NCI-H748 (cell line): ENCODE measurements at regions not wholly inside any gene's neighbourhood (a gene's known extent, or its start where the extent isn't known, plus 50 kb on each side); places are given as distances from the start of the nearest gene placed in this dataset.

Experiments used
- DNase-seq: peaks from one replicate; lab custom pipeline; 2025; ENCODE audit not compliant: unreplicated experiment; lab: John Stamatoyannopoulos, UW

DNA sequence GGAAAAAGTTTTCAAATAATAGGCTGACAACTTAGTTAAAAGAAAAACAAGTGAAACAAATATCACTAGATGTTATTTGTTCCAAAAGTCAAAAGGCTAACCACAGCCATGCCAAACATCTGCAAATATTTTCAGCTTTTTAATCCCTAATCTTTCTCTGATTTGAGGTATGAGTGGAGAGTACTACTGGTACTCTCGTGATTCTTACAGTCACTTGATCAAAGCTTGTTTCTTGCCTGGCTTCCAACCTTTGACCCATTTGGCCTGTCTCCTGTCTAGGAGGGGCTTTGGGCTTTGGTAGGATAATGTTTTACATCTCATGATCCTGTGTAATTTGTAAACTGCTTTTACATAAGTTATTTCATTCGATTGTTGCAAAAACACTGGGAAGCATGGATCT is 301.8 kb upstream of the SORL1-AS1 start:
- DNase-seq = no peak

DNA sequence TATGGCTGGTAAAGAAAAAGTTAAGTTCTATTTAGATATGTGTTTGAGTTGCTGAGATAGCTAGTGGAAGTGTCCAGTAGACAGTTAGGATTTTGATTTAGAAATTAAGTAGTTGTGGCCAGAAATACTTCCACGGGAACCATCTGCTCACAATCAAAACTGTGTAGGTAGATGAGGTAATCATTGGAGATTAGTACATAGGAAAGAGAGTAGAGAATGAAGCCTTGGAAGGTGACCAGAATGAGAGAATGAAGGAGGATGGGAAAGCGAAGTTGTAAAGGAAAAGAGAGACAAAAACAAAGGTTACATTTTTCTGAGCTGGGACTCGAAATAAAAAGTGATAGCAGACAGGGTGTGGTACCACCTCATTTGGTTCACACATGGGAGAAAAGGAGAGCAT is 296.9 kb upstream of the SORL1-AS1 start:
- no peak for DNase-seq

DNA sequence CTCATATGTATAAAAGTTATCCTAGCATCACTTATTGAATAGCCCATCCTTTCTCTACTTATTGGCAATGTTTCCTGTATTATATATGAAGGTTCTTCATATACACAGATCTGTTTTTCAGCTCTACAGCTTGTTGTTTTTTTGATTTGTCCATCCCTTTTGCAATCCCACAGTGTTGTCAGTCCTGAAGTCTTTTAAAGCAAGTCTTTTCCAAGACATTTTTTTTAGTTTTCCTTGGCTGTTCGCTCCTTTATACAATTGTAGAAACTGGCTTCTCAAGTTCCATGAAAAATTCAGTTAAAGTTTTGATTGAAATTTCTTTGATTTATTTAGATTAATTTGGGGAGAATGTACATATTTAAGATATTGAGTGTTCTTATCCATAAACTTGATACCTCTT is 295.3 kb upstream of the SORL1-AS1 start:
- DNase-seq = no peak

DNA sequence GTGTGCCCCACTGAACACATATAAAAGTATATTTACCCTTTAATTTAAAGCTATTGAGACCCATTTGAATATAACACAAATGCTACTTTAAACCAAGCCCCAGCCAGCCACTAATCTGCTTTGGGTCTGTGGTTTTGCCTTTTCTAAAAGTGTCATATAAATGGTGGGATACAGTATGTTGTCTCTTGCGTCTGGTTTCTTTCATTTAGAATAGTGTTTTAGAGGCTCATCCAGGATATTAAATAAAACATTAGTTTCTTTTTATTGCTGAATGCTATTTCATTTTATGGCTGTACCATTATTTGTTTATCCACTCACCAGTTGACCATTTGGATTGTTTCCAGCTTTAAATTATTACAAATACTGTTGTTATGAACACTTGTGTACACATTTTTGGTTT is 290.5 kb upstream of the SORL1-AS1 start:
- DNase-seq = no peak

DNA sequence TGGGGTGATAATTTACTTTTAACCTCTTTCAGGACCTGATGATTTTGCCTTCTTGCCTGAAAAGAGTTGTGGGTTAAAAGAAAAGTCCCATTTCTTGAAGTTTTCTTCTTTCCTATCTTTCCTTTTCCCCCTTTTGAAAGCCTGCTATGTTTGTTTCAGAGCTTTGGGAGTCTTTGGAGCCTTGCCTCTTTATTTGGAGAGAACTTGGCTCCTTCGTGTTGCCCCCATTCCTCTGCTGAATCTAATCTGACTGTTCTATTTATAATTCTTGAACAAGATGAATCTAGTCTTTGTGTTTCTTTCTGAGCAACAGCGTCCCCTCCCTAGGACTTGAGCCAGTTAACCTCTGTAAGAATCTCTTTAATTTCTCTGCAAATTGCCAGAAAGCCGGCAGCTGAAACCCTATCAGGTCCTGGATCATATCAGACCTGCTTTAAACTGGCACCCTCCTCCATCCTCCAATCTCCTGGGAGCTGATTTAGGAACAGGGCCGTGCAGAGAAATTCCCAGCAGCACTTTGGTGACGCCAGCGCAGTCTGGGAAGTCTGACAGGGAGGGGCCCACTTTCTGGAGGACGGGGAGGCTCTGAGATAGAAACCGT is 289.1 kb upstream of the SORL1-AS1 start:
- DNase-seq = no peak

DNA sequence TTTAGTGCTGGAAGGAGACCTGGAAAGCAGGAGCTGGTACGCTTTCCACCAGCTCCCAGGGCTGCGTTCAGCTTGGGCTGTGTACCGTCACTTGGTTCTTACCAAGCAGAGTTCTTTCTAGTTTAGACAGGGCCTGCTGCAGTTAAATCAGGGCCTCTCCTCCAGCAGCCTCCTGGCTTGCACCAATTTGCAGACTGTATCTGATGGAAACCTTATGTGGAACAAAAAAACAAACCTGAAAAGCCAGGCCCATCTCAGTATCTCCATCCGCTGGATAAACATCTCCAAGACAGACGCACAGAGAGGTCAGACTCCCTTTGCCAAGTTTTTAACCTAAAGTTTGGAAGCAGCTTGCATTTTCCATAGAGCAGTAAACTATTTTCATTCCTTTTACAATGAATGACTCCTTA is 288.6 kb upstream of the SORL1-AS1 start:
- DNase-seq = no peak

DNA sequence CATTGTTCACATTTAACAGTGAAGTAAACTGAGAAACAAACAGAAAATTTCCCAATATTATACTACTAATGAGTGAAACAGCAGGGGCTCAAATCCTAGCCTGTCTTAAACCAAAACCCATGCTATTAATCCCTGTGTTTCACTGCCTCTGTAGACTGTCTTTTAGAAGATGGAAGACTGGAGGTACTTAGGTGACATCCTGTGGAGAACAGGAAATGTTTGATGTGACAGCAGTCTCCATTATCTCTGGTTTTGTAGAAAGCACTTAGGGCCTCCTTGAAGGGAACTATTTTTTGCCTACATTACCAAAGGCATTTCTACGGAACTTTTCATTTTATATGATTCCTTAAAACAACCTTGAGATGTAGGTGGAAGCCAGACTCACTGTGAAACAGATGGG is 288.1 kb upstream of the SORL1-AS1 start:
- DNase-seq = no peak

DNA sequence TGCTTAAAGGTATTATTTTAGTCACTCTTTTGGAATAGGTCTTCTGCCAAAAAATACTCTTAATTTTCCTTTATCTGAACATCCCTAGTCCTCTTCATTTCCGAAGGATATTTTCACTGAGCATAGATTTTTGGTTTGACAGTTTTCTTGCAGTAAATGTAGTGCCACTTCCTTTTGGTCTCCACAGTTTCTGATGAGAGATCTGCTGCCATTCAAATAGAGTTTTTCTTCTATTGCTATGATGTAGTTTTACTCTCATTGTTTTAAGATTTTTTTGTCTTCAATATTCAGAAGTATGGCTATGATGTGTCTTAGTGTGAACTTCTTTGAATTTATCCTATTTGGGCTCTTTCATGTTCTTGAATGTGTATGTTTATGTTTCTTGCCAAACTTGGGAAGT is 281.1 kb upstream of the SORL1-AS1 start:
- no peak for DNase-seq

DNA sequence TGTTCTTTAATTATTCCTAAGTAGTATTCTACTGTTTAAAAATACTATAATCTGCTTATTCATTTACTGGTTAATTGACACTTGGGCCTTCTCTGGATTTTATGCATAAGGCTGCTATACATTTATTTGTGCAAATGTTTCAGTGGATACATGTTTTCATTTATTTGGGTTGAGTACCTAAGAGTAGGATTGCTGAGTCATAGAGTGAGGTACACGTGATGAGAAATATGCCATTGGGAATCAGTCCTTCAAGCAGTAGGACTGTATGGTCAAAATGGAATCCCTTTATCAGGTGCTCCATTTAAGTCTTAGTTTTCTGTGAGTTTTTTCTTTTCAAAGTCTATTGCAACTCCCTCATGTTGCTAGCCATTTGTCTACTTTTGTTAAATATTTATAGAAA is 275.2 kb upstream of the SORL1-AS1 start:
- DNase-seq = no peak

DNA sequence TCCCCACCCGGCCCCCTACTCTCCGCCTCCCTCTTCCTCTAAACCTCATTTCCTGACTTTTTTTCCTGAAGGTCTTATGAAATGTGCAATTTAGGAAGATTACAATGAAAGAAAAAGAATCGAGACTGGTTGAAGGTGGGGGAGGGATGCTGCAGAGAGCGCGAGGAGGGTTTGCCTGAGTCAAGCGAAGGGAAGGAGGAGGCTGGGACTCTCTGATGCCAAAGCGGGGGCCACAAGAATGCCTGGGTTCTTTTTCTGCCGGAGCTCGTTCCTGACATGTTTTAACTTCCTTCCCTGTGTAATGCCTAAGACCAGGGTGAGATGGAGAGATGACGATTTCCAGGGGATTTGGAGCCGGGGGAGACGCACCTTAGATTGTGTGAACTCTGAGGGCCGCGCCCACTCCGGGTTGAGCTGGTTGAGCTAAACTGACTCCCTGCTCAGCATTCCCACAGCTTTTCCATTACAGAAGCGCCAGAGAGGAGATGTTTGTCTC is 270.5 kb upstream of the SORL1-AS1 start:
- peak; percentile 38 for DNase-seq

DNA sequence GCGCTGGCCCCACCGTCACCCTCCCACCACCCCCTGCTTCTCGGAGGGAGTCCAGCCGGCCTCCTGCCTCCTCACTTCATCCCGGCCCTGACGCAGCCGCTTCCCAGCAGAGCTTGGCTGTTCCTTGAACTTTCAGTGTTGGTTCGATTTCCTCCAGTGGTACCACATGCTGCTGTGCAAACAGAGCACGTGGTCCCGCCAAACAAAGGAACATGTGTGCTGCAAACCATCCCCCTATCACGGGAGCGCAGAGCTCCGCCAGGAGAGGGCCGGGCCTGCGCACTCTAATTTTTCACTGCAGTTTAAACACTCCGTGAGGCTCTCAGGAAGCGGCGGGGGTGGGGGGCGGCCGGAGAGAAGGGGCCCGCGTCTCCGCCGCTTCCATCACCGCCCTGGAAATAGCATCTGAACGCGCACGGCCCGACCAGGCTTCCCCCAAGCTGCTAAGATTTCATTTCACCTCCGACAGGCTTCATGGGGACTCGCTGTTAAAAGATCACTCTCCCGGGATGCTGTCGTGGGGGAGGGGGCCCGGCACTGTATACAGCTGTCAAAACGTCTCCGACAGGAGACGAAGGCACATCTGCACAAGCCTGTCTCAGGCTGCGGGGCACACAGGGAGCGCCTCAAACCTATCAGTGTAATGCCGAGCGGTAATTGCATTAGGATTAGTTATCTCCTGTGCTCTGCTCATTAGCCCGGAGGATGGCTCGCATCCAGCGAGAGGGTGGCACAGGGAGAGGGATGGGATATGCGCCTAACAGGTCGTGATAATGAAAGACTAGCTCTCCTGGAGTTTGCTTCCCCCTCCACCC is 269.9 kb upstream of the SORL1-AS1 start:
- DNase-seq = peak; percentile 87

DNA sequence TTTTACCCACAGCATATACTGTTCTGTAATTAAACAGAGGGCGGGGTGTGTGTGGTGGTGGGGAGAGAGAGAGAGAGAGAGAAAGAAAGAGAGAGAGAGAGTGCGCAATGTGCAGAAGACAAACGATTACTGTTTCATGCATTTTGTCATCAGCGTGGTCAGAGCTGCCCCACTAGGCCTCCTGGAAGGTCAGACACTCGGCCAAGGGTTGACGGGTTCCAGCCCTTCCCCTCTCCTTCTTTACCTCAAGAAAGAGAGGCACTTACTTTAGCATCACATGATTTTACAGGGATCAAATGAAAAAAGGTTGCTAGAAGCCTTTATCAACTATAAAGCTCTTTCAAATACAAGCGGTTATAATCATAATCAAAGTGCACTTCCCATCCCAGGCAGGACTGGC is 269.2 kb upstream of the SORL1-AS1 start:
- DNase-seq = no peak

DNA sequence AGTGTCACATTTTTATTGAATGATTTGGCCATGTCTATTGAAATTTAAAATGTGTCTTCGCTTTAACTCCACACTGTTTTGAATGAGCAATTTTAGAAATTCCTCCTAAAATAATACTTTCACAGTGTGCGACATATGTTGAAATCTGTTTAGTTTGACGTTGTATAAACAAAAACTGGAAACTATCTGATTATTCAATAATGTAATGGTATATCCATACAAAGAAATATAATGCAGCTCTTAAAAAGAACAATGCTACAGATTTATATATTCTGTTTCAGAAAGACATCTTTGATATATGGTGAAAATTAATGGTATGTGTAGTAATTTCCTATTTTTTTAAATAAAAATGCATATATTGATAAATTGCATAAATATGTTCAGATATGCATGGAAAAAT is 268.7 kb upstream of the SORL1-AS1 start:
- no peak for DNase-seq

DNA sequence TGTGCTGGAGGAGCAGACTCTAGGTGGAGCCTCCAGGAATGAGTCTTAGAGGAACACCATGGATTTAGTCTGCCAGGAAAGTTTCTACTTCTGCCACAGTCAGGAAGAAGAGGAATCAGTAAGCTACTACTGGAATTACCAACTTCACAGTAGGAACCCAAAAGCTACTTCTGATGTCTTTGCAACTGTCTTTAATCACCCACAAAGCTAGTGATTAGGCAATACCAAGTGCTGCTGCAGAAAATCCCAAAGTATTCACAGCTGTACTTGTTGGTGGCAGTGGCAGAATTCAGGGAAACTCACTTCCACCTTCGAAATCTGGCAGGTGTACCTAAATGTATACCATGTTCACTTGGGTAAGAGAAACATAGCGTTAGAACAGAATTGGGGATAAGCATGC is 264.5 kb upstream of the SORL1-AS1 start:
- no peak for DNase-seq

DNA sequence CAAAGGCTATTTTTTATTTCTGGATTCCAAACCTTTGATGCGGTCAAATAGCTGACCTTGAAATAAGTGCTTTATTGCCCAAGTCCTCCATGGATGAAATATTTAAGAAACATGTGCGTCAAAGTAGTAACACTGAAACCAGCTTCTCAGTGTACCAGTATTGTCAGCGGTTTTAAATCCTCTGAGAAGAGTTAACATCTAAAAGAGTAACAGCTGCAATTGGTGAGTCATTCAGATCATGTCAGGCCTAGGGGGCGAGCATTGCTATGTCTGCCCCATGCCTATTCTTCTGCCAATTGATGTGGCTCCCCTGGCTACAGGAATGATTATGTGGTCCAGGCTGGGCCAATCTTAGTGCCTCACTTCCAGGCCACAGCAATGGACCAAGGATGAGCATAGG is 263.3 kb upstream of the SORL1-AS1 start:
- no peak for DNase-seq

DNA sequence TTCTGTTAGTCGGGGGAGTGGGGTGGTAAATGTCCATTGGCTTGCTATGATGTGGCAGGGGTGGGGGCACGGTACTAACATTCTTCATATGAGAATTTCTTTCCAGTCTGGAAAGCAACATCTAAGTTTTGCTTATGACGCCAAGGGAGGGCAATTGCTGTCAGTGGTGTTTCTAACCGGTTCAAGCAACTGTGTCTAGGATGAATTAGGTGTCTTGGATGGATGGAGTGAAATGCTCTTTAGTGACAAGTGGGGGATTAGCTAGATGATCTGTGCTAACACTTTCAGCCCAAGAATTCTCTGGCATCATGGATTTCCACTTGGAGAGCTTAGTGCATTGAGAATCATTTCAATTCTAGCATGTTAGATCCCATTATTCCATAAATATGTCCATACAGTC is 262.6 kb upstream of the SORL1-AS1 start:
- DNase-seq = no peak

DNA sequence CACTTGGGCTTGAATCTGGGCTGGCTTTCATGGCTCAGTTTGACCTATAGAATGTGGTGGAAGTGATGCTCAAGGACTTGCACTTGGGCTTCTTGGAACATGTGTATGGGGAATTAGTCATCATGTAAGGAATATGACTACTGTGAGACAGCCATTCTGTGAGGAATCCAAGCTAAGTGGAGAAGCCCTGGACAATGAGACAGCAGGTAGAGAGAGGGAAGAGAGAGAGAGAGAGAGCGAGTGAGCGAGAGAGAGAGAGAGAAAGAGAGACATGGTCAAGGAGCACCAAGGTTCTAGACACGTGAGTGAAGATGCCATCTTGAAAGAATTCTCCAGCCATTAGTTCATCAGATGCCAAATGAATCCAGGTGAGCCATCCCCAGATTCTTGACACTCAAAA is 261.6 kb upstream of the SORL1-AS1 start:
- DNase-seq = no peak

DNA sequence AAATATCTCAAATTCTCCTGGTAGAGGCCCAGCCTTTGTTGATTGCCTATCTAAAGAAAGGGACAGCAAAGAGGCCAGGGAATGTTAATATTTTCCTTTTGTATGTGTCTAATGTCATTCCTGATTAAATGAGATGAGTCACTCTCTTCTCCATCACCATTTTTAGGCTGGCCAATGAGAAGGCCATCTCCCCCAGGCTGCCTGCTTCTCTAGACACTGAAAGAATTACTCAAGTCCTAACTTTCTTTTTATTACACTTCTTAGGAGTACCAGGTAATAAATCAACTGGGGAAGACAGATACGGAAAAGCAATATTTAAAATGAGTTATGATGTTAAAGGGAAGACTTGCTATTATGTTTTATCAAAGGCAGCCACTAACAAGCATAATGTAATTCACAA is 259.2 kb upstream of the SORL1-AS1 start:
- no peak for DNase-seq

DNA sequence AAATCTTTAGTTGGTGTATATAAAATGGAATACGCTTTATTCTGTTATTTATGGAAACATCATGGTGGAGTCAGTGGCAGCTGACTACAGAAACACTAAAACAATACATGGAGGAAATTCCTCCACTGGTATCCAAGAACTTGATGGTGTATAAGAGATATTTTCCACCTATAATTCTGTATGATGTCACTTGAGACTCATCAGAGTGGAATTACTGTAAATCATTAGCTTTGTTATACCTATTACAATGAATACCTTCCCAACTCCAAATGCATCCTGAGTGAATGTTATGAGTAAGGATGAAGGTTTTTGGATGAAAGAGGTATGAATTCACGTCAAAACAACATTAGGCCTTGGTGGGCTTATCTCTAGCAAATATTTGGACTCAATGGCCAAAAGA is 258.5 kb upstream of the SORL1-AS1 start:
- DNase-seq = no peak

DNA sequence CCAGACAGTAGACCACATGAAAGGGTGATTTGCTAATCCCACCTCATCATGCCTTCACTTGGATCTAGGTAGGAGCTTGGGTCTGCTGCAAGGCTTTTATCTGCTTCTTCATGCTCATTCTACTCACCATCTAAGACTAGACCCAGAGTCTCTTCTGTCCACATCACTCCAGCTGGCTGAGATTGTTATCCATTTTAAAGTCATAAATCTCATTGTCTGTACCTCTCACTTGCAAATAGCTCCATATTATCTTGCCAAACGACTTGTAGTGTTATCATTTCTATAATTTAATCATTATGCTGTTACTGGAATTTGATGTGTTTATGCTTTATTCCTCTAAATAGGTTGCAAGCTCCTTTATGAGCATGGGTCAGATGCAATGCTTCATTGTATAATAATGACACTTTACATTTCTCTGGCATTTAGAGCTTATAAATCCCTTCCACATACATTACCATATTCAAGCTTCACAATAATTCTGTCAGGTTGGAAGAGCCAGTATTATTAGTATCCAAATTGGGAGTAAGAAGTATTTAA is 254.2 kb upstream of the SORL1-AS1 start:
- no peak for DNase-seq

DNA sequence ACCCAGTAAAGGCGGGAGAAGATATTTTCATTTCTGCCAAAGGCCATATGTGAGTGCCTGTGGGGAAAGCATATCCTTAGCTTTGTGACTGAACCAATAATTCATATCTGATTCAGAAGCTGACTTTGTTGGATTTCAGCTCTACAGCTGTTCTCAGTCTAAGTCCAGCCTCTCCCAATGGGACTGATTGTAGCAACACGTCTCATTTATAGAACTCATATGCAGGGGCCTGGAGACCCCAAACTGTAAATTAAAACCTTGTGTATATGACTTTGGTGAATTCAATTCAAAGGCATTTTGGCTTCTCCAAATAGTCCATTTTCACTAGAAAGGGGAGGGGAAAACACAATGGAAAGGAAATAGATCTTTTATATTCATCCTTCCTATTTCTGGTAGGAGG is 250.4 kb upstream of the SORL1-AS1 start:
- no peak for DNase-seq

DNA sequence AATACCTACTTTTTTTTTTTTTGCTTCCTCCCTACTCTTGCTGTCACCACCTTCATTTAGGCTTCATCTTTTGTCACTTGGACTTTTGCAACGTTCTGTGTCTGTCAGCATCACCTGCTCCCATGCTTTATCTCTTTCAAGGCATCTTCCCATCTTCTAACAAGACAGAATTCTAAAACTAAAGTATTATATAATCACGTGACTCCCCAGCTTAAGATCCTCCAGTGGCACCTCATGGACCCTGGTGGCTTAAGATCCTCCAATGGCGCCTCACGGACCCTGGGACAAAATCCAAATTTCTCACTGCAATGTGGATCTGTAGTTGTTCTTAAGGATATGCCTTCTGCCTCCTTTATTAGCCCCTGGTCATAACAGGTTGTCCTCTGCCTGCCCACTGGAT is 248.2 kb upstream of the SORL1-AS1 start:
- no peak for DNase-seq
